Mesendoderm (in vitro differentiated cells): ENCODE measurements at regions not wholly inside any gene's neighbourhood (a gene's known extent, or its start where the extent isn't known, plus 50 kb on each side); places are given as distances from the start of the nearest gene placed in this dataset.

Source experiments
- DNase-seq: peaks from one replicate; pipeline ENCODE4 v3.0.0; 2013
- H2AK5ac ChIP-seq: 2 replicates; pipeline ENCODE4 v1.6.1; 2013; ENCODE audit warnings: low read length, inconsistent platforms
- H2BK120ac ChIP-seq: 2 replicates; pipeline ENCODE4 v1.6.1; 2013; ENCODE audit warnings: low read depth, mild to moderate bottlenecking, low read length, moderate library complexity, mixed read lengths
- H2BK15ac ChIP-seq: replicated peaks from 2 replicates; pipeline ENCODE4 v1.6.1; 2013; ENCODE audit warnings: low read depth, mild to moderate bottlenecking, moderate library complexity
- H2BK5ac ChIP-seq: 2 replicates; pipeline ENCODE4 v1.6.1; 2013; ENCODE audit warnings: low read length, inconsistent platforms
- H3K18ac ChIP-seq: 2 replicates; pipeline ENCODE4 v1.6.1; 2013; ENCODE audit warnings: mild to moderate bottlenecking, low read length, mixed read lengths
- H3K23ac ChIP-seq: one replicate; pipeline ENCODE4 v1.6.1; 2013; ENCODE audit warnings: low read length
- H3K27ac ChIP-seq: 2 replicates; pipeline ENCODE4 v1.5.1; 2013; ENCODE audit warnings: low read depth, mild to moderate bottlenecking, inconsistent platforms, low read length, moderate library complexity
- H3K27me3 ChIP-seq: 2 replicates; pipeline ENCODE4 v1.6.1; 2013; ENCODE audit warnings: low read length, control low read depth, mild to moderate bottlenecking, inconsistent platforms; ENCODE audit not compliant: insufficient read depth, poor library complexity
- H3K36me3 ChIP-seq: 2 replicates; pipeline ENCODE4 v1.6.1; 2013; ENCODE audit warnings: low read length, inconsistent platforms; ENCODE audit not compliant: control insufficient read depth, insufficient read depth
- H3K4ac ChIP-seq: one replicate; pipeline ENCODE4 v1.6.1; 2013; ENCODE audit warnings: low read depth, mild to moderate bottlenecking, low read length, moderate library complexity
- H3K4me1 ChIP-seq: 2 replicates; pipeline ENCODE4 v1.6.1; 2013; ENCODE audit warnings: low read depth, low read length, inconsistent platforms; ENCODE audit not compliant: control insufficient read depth
- H3K4me2 ChIP-seq: 2 replicates; pipeline ENCODE4 v1.6.1; 2013; ENCODE audit warnings: low read length
- H3K4me3 ChIP-seq: 2 replicates; pipeline ENCODE4 v1.5.1; 2013; ENCODE audit warnings: mild to moderate bottlenecking, low read length
- H3K56ac ChIP-seq: one replicate; pipeline ENCODE4 v1.6.1; 2013; ENCODE audit warnings: low read length
- H3K79me1 ChIP-seq: 2 replicates; pipeline ENCODE4 v1.6.1; 2013; ENCODE audit warnings: low read length, inconsistent platforms
- H3K79me2 ChIP-seq: 2 replicates; pipeline ENCODE4 v1.6.1; 2013; ENCODE audit warnings: mild to moderate bottlenecking, low read length; ENCODE audit not compliant: control insufficient read depth, insufficient read depth
- H3K9ac ChIP-seq: 2 replicates; pipeline ENCODE4 v1.6.1; 2013; ENCODE audit warnings: low read length, inconsistent platforms
- H4K5ac ChIP-seq: one replicate; pipeline ENCODE4 v1.6.1; 2013; ENCODE audit warnings: low read length
- H4K8ac ChIP-seq: one replicate; pipeline ENCODE4 v1.6.1; 2013; ENCODE audit warnings: low read depth, mild to moderate bottlenecking, control low read depth, low read length, moderate library complexity
- WGBS: extraction: QIAGEN DNeasy Blood & Tissue Kit; methylation state at CpG from one replicate; pipeline ENCODE4 v1.1.7; 2013; ENCODE audit warnings: low lambda C conversion rate, missing lambda C conversion rate; ENCODE audit not compliant: insufficient coverage; ENCODE audit errors: extremely low coverage; 5-methylcytosine and 5-hydroxymethylcytosine counted together

GRCh38 chr1:90572446-90572845 is 144.7 kb downstream of the BARHL2 start:
- Histone ChIP-seq H3K79me1 (no peaks in the 10 kb centered on the region), H2AK5ac (no peak overlapping the region), H3K27me3 (no peaks in the 10 kb centered on the region), H2BK5ac (no peak overlapping the region), H3K4me2 (no peak overlapping the region), H2BK120ac (no peak overlapping the region), H3K27ac (no peak overlapping the region), H3K18ac (no peak overlapping the region), H2BK15ac (no peak overlapping the region), H3K23ac (no peak overlapping the region), H3K79me2 (no peaks in the 10 kb centered on the region), H3K36me3 (no peaks in the 10 kb centered on the region), H3K4ac (no peak overlapping the region), H3K4me3 (no peak overlapping the region), H3K4me1 (peaks cover 6% of the 10 kb centered on the region), H4K5ac (no peak overlapping the region), H3K9ac (no peak overlapping the region), H4K8ac (no peak overlapping the region), H3K56ac (no peak overlapping the region)
- DNase-seq: no peak
- WGBS: no CpG with 5 or more reads among the region's 3 CpGs

GRCh38 chr1:90568436-90568835 is 148.7 kb downstream of the BARHL2 start:
- H3K27me3 ChIP-seq: no peaks in the 10 kb centered on the region
- peaks cover 6% of the 10 kb centered on the region for H3K4me1 ChIP-seq
- no peaks in the 10 kb centered on the region for H3K79me2 ChIP-seq
- H2AK5ac ChIP-seq: no peak overlapping the region
- H2BK15ac ChIP-seq: no peak overlapping the region
- peak; percentile 74 for DNase-seq
- no peak overlapping the region for H3K18ac ChIP-seq
- H4K5ac ChIP-seq: no peak overlapping the region
- H3K9ac ChIP-seq: no peak overlapping the region
- no peak overlapping the region for H3K56ac ChIP-seq
- H3K4me2 ChIP-seq: no peak overlapping the region
- H3K4me3 ChIP-seq: no peak overlapping the region
- WGBS: no CpG with 5 or more reads among the region's 2 CpGs
- H3K23ac ChIP-seq: no peak overlapping the region
- no peaks in the 10 kb centered on the region for H3K79me1 ChIP-seq
- H3K4ac ChIP-seq: no peak overlapping the region
- no peaks in the 10 kb centered on the region for H3K36me3 ChIP-seq
- no peak overlapping the region for H4K8ac ChIP-seq
- no peak overlapping the region for H3K27ac ChIP-seq
- no peak overlapping the region for H2BK120ac ChIP-seq
- no peak overlapping the region for H2BK5ac ChIP-seq

- H3K9ac ChIP-seq: no peak overlapping the region
Observed at GRCh38 chr1:90564164-90564563, 152.9 kb downstream of the BARHL2 start.

GRCh38 chr1:90562892-90563291 is 154.2 kb downstream of the BARHL2 start:
- H3K36me3 ChIP-seq: no peaks in the 10 kb centered on the region
- H3K4me3 ChIP-seq: no peak overlapping the region
- no peak overlapping the region for H4K8ac ChIP-seq
- no peaks in the 10 kb centered on the region for H3K79me2 ChIP-seq
- peaks cover 5% of the 10 kb centered on the region for H3K4me1 ChIP-seq
- no peak overlapping the region for H3K27ac ChIP-seq
- H2AK5ac ChIP-seq: no peak overlapping the region
- H3K4ac ChIP-seq: no peak overlapping the region
- WGBS: no CpG with 5 or more reads among the region's 2 CpGs
- H3K79me1 ChIP-seq: no peaks in the 10 kb centered on the region
- no peak overlapping the region for H2BK15ac ChIP-seq
- H2BK120ac ChIP-seq: no peak overlapping the region
- no peak overlapping the region for H3K23ac ChIP-seq
- H3K9ac ChIP-seq: no peak overlapping the region
- H3K27me3 ChIP-seq: no peaks in the 10 kb centered on the region
- H3K4me2 ChIP-seq: no peak overlapping the region
- H2BK5ac ChIP-seq: no peak overlapping the region
- no peak overlapping the region for H4K5ac ChIP-seq
- H3K56ac ChIP-seq: no peak overlapping the region
- no peak overlapping the region for H3K18ac ChIP-seq
- DNase-seq: no peak

More at GRCh38 chr1:90564164-90564563, 152.9 kb downstream of the BARHL2 start:
- Histone ChIP-seq H2BK15ac (no peak overlapping the region), H3K56ac (no peak overlapping the region), H3K4me1 (peaks cover 7% of the 10 kb centered on the region), H3K79me1 (no peaks in the 10 kb centered on the region), H3K18ac (no peak overlapping the region), H3K4ac (no peak overlapping the region), H2BK5ac (no peak overlapping the region), H4K8ac (no peak overlapping the region), H3K27ac (no peak overlapping the region), H2AK5ac (no peak overlapping the region), H3K79me2 (no peaks in the 10 kb centered on the region), H3K4me3 (no peak overlapping the region), H3K36me3 (no peaks in the 10 kb centered on the region), H3K4me2 (no peak overlapping the region), H3K23ac (no peak overlapping the region), H2BK120ac (no peak overlapping the region), H4K5ac (no peak overlapping the region), H3K27me3 (no peaks in the 10 kb centered on the region)
- DNase-seq: no peak
- no CpG with 5 or more reads among the region's 2 CpGs for WGBS

- no peaks in the 10 kb centered on the region for H3K27me3 ChIP-seq
- H2BK120ac ChIP-seq: no peak overlapping the region
- no peak overlapping the region for H2AK5ac ChIP-seq
- H3K23ac ChIP-seq: no peak overlapping the region
- peak; percentile 65 for DNase-seq
- WGBS: no CpG with 5 or more reads among the region's 3 CpGs
- H3K4me3 ChIP-seq: no peak overlapping the region
- no peak overlapping the region for H4K5ac ChIP-seq
- peaks cover 5% of the 10 kb centered on the region for H3K4me1 ChIP-seq
- H3K36me3 ChIP-seq: no peaks in the 10 kb centered on the region
- no peak overlapping the region for H3K4me2 ChIP-seq
- H4K8ac ChIP-seq: no peak overlapping the region
- no peaks in the 10 kb centered on the region for H3K79me2 ChIP-seq
- H3K9ac ChIP-seq: no peak overlapping the region
- H3K4ac ChIP-seq: no peak overlapping the region
- H3K27ac ChIP-seq: no peak overlapping the region
- H3K18ac ChIP-seq: no peak overlapping the region
- H3K79me1 ChIP-seq: no peaks in the 10 kb centered on the region
- no peak overlapping the region for H2BK5ac ChIP-seq
- H3K56ac ChIP-seq: no peak overlapping the region
- no peak overlapping the region for H2BK15ac ChIP-seq
Observed at GRCh38 chr1:90561911-90562310, 155.2 kb downstream of the BARHL2 start.

GRCh38 chr1:90561103-90561783 is 155.9 kb downstream of the BARHL2 start:
- Histone ChIP-seq H3K36me3 (no peaks in the 10 kb centered on the region), H3K4me2 (no peak overlapping the region), H4K8ac (no peak overlapping the region), H2BK120ac (no peak overlapping the region), H3K9ac (no peak overlapping the region), H3K79me1 (no peaks in the 10 kb centered on the region), H3K18ac (no peak overlapping the region), H2BK15ac (no peak overlapping the region), H3K23ac (no peak overlapping the region), H4K5ac (no peak overlapping the region), H3K79me2 (no peaks in the 10 kb centered on the region), H3K4ac (no peak overlapping the region), H3K27ac (no peak overlapping the region), H2BK5ac (no peak overlapping the region), H2AK5ac (no peak overlapping the region), H3K4me1 (peaks cover 5% of the 10 kb centered on the region), H3K56ac (no peak overlapping the region), H3K4me3 (no peak overlapping the region), H3K27me3 (no peaks in the 10 kb centered on the region)
- DNase-seq: no peak
- no CpG with 5 or more reads among the region's 7 CpGs for WGBS
